ENCODE measurements at regions not wholly inside any gene's neighbourhood (a gene's known extent, or its start where the extent isn't known, plus 50 kb on each side); places are given as distances from the start of the nearest gene placed in this dataset.

GRCh38 chr7:156497776-156498509 is 142.6 kb upstream of the RNF32 start:
- Histone ChIP-seq H3K9me3 (ENCODE audit: control insufficient read depth, low read length) (peaks cover 6% of the 10 kb centered on the region), H3K4me3 (ENCODE audit: insufficient read depth in 1 of 2, low read depth in 1 of 2, low read length in 2 of 2) (no peak overlapping the region), H2AK5ac (ENCODE audit: low read length, severe bottlenecking) (no peak overlapping the region), H4K8ac (ENCODE audit: low read length) (no peak overlapping the region), H3K27ac (ENCODE audit: low read length, poor library complexity, severe bottlenecking) (no peak overlapping the region), H2BK5ac (ENCODE audit: low read depth, low read length, poor library complexity, severe bottlenecking) (no peak overlapping the region), H2BK120ac (ENCODE audit: low read depth, low read length) (no peak overlapping the region), H3K18ac (ENCODE audit: low read depth in 1 of 2, low read length in 2 of 2) (no peak overlapping the region), H3K36me3 (ENCODE audit: control insufficient read depth in 1 of 2, insufficient read depth in 2 of 2, low read depth in 1 of 2, low read length in 2 of 2) (no peaks in the 10 kb centered on the region), H3K4me2 (ENCODE audit: low read length, poor library complexity, severe bottlenecking) (no peak overlapping the region), H3K9ac (ENCODE audit: low read length) (no peak overlapping the region), H2BK12ac (ENCODE audit: low read length in 2 of 2) (no peak overlapping the region), H3K79me1 (replicated peaks; ENCODE audit: low read length, poor library complexity, severe bottlenecking) (no peaks in the 10 kb centered on the region), H3K23ac (ENCODE audit: low read length in 2 of 2) (no peak overlapping the region), H2AFZ (ENCODE audit: low read depth, low read length) (no peak overlapping the region), H4K91ac (ENCODE audit: low read length) (no peak overlapping the region), H3K14ac (ENCODE audit: low read length in 2 of 2) (no peak overlapping the region), H2BK15ac (ENCODE audit: low read depth, poor library complexity, severe bottlenecking) (no peak overlapping the region), H3K4me1 (ENCODE audit: control insufficient read depth, insufficient read depth, low read depth, low read length) (peaks cover 2% of the 10 kb centered on the region), H3K27me3 (ENCODE audit: control insufficient read depth in 1 of 2, insufficient read depth in 1 of 2, low read length in 2 of 2) (no peaks in the 10 kb centered on the region), H3K4ac (ENCODE audit: low read depth in 1 of 2, low read length in 2 of 2) (no peak overlapping the region)
- DNase-seq = no peak
- 89% methylated on average over 17 of the region's 17 CpGs for WGBS

- Histone ChIP-seq H2BK120ac (ENCODE audit: low read depth, low read length) (no peak overlapping the region), H3K27me3 (ENCODE audit: control insufficient read depth in 1 of 2, insufficient read depth in 1 of 2, low read length in 2 of 2) (no peaks in the 10 kb centered on the region), H3K4me1 (ENCODE audit: control insufficient read depth, insufficient read depth, low read depth, low read length) (peaks cover 2% of the 10 kb centered on the region), H3K18ac (ENCODE audit: low read depth in 1 of 2, low read length in 2 of 2) (no peak overlapping the region), H3K14ac (ENCODE audit: low read length in 2 of 2) (no peak overlapping the region), H3K36me3 (ENCODE audit: control insufficient read depth in 1 of 2, insufficient read depth in 2 of 2, low read depth in 1 of 2, low read length in 2 of 2) (no peaks in the 10 kb centered on the region), H3K9me3 (ENCODE audit: control insufficient read depth, low read length) (peaks cover 6% of the 10 kb centered on the region), H3K79me1 (replicated peaks; ENCODE audit: low read length, poor library complexity, severe bottlenecking) (no peaks in the 10 kb centered on the region), H3K27ac (ENCODE audit: low read length, poor library complexity, severe bottlenecking) (no peak overlapping the region), H3K23ac (ENCODE audit: low read length in 2 of 2) (no peak overlapping the region), H2BK15ac (ENCODE audit: low read depth, poor library complexity, severe bottlenecking) (no peak overlapping the region), H3K4me2 (ENCODE audit: low read length, poor library complexity, severe bottlenecking) (no peak overlapping the region), H2BK12ac (ENCODE audit: low read length in 2 of 2) (no peak overlapping the region), H3K9ac (ENCODE audit: low read length) (no peak overlapping the region), H3K4me3 (ENCODE audit: insufficient read depth in 1 of 2, low read depth in 1 of 2, low read length in 2 of 2) (no peak overlapping the region), H4K91ac (ENCODE audit: low read length) (no peak overlapping the region), H2AFZ (ENCODE audit: low read depth, low read length) (no peak overlapping the region), H4K8ac (ENCODE audit: low read length) (no peak overlapping the region), H3K4ac (ENCODE audit: low read depth in 1 of 2, low read length in 2 of 2) (no peak overlapping the region), H2AK5ac (ENCODE audit: low read length, severe bottlenecking) (no peak overlapping the region), H2BK5ac (ENCODE audit: low read depth, low read length, poor library complexity, severe bottlenecking) (no peak overlapping the region)
- WGBS = 84% methylated on average over 8 of the region's 8 CpGs
- no peak for DNase-seq
Measured at GRCh38 chr7:156496865-156497264, 143.7 kb upstream of the RNF32 start.

- Histone ChIP-seq H4K91ac (ENCODE audit: low read length) (no peak overlapping the region), H3K18ac (ENCODE audit: low read depth in 1 of 2, low read length in 2 of 2) (no peak overlapping the region), H2AFZ (ENCODE audit: low read depth, low read length) (no peak overlapping the region), H2BK12ac (ENCODE audit: low read length in 2 of 2) (no peak overlapping the region), H3K27ac (ENCODE audit: low read length, poor library complexity, severe bottlenecking) (no peak overlapping the region), H3K79me1 (replicated peaks; ENCODE audit: low read length, poor library complexity, severe bottlenecking) (no peaks in the 10 kb centered on the region), H3K9ac (ENCODE audit: low read length) (no peak overlapping the region), H3K4me1 (ENCODE audit: control insufficient read depth, insufficient read depth, low read depth, low read length) (peaks cover 2% of the 10 kb centered on the region), H3K36me3 (ENCODE audit: control insufficient read depth in 1 of 2, insufficient read depth in 2 of 2, low read depth in 1 of 2, low read length in 2 of 2) (no peaks in the 10 kb centered on the region), H2BK5ac (ENCODE audit: low read depth, low read length, poor library complexity, severe bottlenecking) (no peak overlapping the region), H3K23ac (ENCODE audit: low read length in 2 of 2) (no peak overlapping the region), H3K4me2 (ENCODE audit: low read length, poor library complexity, severe bottlenecking) (no peak overlapping the region), H3K9me3 (ENCODE audit: control insufficient read depth, low read length) (peaks cover 6% of the 10 kb centered on the region), H4K8ac (ENCODE audit: low read length) (no peak overlapping the region), H2BK15ac (ENCODE audit: low read depth, poor library complexity, severe bottlenecking) (no peak overlapping the region), H3K4ac (ENCODE audit: low read depth in 1 of 2, low read length in 2 of 2) (no peak overlapping the region), H3K4me3 (ENCODE audit: insufficient read depth in 1 of 2, low read depth in 1 of 2, low read length in 2 of 2) (no peak overlapping the region), H2BK120ac (ENCODE audit: low read depth, low read length) (no peak overlapping the region), H3K14ac (ENCODE audit: low read length in 2 of 2) (no peak overlapping the region), H3K27me3 (ENCODE audit: control insufficient read depth in 1 of 2, insufficient read depth in 1 of 2, low read length in 2 of 2) (no peaks in the 10 kb centered on the region), H2AK5ac (ENCODE audit: low read length, severe bottlenecking) (no peak overlapping the region)
- no peak for DNase-seq
- WGBS = 50% methylated on average over 2 of the region's 8 CpGs
Measured at GRCh38 chr7:156496363-156496769, 144.2 kb upstream of the RNF32 start.

GRCh38 chr7:156494960-156495359 is 145.6 kb upstream of the RNF32 start:
- H2BK5ac ChIP-seq (ENCODE audit: low read depth, low read length, poor library complexity, severe bottlenecking) = no peak overlapping the region
- no peak overlapping the region for H3K4me3 ChIP-seq (ENCODE audit: insufficient read depth in 1 of 2, low read depth in 1 of 2, low read length in 2 of 2)
- no peak overlapping the region for H3K9ac ChIP-seq (ENCODE audit: low read length)
- H2AFZ ChIP-seq (ENCODE audit: low read depth, low read length) = no peak overlapping the region
- no peak overlapping the region for H3K18ac ChIP-seq (ENCODE audit: low read depth in 1 of 2, low read length in 2 of 2)
- no peak overlapping the region for H3K14ac ChIP-seq (ENCODE audit: low read length in 2 of 2)
- no peak overlapping the region for H3K23ac ChIP-seq (ENCODE audit: low read length in 2 of 2)
- H3K4me1 ChIP-seq (ENCODE audit: control insufficient read depth, insufficient read depth, low read depth, low read length) = peaks cover 2% of the 10 kb centered on the region
- no peak overlapping the region for H2BK12ac ChIP-seq (ENCODE audit: low read length in 2 of 2)
- no peak overlapping the region for H3K4me2 ChIP-seq (ENCODE audit: low read length, poor library complexity, severe bottlenecking)
- no peaks in the 10 kb centered on the region for H3K9me3 ChIP-seq (ENCODE audit: control insufficient read depth, low read length)
- H2AK5ac ChIP-seq (ENCODE audit: low read length, severe bottlenecking) = no peak overlapping the region
- H4K8ac ChIP-seq (ENCODE audit: low read length) = no peak overlapping the region
- H3K27ac ChIP-seq (ENCODE audit: low read length, poor library complexity, severe bottlenecking) = no peak overlapping the region
- H3K79me1 ChIP-seq (replicated peaks; ENCODE audit: low read length, poor library complexity, severe bottlenecking) = no peaks in the 10 kb centered on the region
- no peak overlapping the region for H2BK15ac ChIP-seq (ENCODE audit: low read depth, poor library complexity, severe bottlenecking)
- H2BK120ac ChIP-seq (ENCODE audit: low read depth, low read length) = no peak overlapping the region
- no peak overlapping the region for H4K91ac ChIP-seq (ENCODE audit: low read length)
- H3K27me3 ChIP-seq (ENCODE audit: control insufficient read depth in 1 of 2, insufficient read depth in 1 of 2, low read length in 2 of 2) = no peaks in the 10 kb centered on the region
- DNase-seq = no peak
- H3K4ac ChIP-seq (ENCODE audit: low read depth in 1 of 2, low read length in 2 of 2) = no peak overlapping the region
- H3K36me3 ChIP-seq (ENCODE audit: control insufficient read depth in 1 of 2, insufficient read depth in 2 of 2, low read depth in 1 of 2, low read length in 2 of 2) = no peaks in the 10 kb centered on the region
- WGBS = 89% methylated on average over 5 of the region's 5 CpGs

Measured in mesenchymal stem cell (in vitro differentiated cells and primary cell).